ENCODE measurements at regions not wholly inside any gene's neighbourhood (a gene's known extent, or its start where the extent isn't known, plus 50 kb on each side); places are given as distances from the start of the nearest gene placed in this dataset.
"Not testable (repeated sequence)": the region's sequence is repeated elsewhere in the genome, so short reads cannot be mapped to it uniquely, and the experiment has no call there.

DNA sequence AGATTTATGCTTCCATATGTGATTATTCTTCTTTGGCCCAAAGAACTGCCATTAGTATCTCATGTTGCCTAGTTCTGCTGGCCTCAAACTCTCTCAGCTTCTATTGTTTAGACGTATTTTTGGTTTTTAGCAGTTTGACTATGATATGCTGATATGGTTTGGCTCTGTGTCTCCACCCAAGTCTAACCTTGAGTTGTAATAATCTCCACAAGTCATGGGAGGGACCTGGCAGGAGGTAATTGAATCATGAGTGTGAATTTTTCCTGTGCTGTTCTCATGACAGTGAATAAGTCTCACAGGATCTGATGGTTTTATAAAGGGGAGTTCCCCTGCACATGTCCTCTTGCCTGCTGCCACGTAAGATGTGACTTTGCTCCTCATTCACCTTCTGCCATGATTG, 96.7 kb upstream of the ARG1 start:
- H3K27me3 ChIP-seq (ENCODE audit: insufficient read depth, low read depth), result no peaks in the 10 kb centered on the region
- no peaks in the 10 kb centered on the region for H3K4me1 ChIP-seq (ENCODE audit: low read depth, poor library complexity, severe bottlenecking)
- H3K4me2 ChIP-seq, result no peak overlapping the region
- no peak overlapping the region for H3K27ac ChIP-seq
- TF ChIP-seq, protein P1, sequence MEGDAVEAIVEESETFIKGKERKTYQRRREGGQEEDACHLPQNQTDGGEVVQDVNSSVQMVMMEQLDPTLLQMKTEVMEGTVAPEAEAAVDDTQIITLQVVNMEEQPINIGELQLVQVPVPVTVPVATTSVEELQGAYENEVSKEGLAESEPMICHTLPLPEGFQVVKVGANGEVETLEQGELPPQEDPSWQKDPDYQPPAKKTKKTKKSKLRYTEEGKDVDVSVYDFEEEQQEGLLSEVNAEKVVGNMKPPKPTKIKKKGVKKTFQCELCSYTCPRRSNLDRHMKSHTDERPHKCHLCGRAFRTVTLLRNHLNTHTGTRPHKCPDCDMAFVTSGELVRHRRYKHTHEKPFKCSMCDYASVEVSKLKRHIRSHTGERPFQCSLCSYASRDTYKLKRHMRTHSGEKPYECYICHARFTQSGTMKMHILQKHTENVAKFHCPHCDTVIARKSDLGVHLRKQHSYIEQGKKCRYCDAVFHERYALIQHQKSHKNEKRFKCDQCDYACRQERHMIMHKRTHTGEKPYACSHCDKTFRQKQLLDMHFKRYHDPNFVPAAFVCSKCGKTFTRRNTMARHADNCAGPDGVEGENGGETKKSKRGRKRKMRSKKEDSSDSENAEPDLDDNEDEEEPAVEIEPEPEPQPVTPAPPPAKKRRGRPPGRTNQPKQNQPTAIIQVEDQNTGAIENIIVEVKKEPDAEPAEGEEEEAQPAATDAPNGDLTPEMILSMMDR (conservative IDR thresholded peaks at IDR 0.05; ENCODE audit: low read depth, low read length), result no peak
- H4K20me1 ChIP-seq (ENCODE audit: insufficient read depth), result no peaks in the 10 kb centered on the region
- H3K36me3 ChIP-seq (ENCODE audit: insufficient read depth), result no peaks in the 10 kb centered on the region
- H2AFZ ChIP-seq (ENCODE audit: low read depth), result no peak overlapping the region
- H3K9ac ChIP-seq, result no peak overlapping the region
- H3K79me2 ChIP-seq (ENCODE audit: insufficient read depth, low read depth), result no peaks in the 10 kb centered on the region
- H3K4me3 ChIP-seq (IDR thresholded peaks at IDR 0.05; ENCODE audit: insufficient read depth, low read depth, low read length), result no peak overlapping the region

DNA sequence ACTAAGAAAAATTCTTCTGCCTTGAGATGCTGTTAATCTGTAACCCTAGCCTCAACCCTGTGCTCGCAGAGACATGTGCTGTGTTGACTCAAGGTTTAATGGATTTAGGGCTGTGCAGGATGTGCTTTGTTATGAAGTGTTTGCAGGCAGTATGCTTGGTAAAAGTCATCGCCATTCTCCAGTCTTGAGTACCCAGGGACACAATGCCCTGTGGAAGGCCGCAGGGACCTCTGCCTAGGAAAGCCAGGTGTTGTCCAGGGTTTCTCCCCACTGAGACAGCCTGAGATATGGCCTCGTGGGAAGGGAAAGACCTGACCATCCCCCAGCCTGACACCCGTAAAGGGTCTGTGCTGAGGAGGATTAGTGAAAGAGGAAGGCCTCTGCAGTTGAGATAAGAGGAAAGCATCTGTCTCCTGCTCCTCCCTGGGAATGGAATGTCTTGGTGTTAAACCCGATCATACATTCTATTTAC, 94.2 kb upstream of the ARG1 start:
- H3K4me2 ChIP-seq; H2AFZ ChIP-seq (ENCODE audit: low read depth); H3K27me3 ChIP-seq (ENCODE audit: insufficient read depth, low read depth); H3K27ac ChIP-seq; H3K4me3 ChIP-seq (IDR thresholded peaks at IDR 0.05; ENCODE audit: insufficient read depth, low read depth, low read length); H3K9ac ChIP-seq; H4K20me1 ChIP-seq (ENCODE audit: insufficient read depth); H3K4me1 ChIP-seq (ENCODE audit: low read depth, poor library complexity, severe bottlenecking); H3K36me3 ChIP-seq (ENCODE audit: insufficient read depth); H3K79me2 ChIP-seq (ENCODE audit: insufficient read depth, low read depth): not testable (repeated sequence)

DNA sequence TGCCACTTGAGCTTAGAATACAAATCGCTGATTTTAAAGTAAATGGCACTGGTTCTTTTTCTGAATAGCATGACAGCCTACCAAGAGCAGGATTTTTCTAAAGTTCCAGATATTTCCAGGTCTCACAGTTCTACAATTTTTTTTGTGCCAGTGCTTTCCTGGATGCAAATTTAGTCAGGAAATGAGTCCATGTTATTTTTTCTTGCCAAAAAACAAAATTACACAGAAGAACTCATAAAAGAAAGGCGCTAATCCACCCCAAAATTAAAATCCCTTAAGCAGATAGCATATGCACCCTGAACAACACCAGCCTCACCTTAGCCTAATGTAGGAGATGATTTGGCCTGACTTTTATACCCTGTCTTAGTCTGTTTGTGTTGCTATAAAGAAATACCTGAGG, 86.4 kb upstream of the ARG1 start:
- H3K4me3 ChIP-seq (IDR thresholded peaks at IDR 0.05; ENCODE audit: insufficient read depth, low read depth, low read length), result no peak overlapping the region
- no peak overlapping the region for H2AFZ ChIP-seq (ENCODE audit: low read depth)
- H3K79me2 ChIP-seq (ENCODE audit: insufficient read depth, low read depth), result no peaks in the 10 kb centered on the region

DNA sequence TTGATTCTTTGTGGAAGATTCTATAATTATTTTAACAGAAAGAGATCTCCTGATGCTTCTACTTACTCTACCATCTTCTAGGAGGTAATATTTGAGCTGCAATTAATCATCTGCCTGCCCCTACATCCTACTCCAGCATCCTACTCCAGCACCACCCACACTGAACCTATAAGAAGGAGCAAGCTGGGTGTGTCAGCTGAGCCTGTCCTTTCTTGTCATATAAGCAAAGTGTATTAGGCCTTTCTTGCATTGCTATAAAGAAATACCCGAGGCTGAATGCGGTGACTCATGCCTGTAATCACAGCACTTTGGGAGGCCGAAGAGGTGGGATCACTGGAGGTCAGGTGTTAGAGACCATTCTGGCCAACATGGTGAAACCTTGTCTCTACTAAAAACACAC, 84.2 kb upstream of the ARG1 start:
- H3K36me3 ChIP-seq (ENCODE audit: insufficient read depth), result no peaks in the 10 kb centered on the region
- no peak overlapping the region for H3K9ac ChIP-seq
- H3K79me2 ChIP-seq (ENCODE audit: insufficient read depth, low read depth), result no peaks in the 10 kb centered on the region
- no peak overlapping the region for H3K4me3 ChIP-seq (IDR thresholded peaks at IDR 0.05; ENCODE audit: insufficient read depth, low read depth, low read length)
- H3K27ac ChIP-seq, result no peak overlapping the region
- H3K4me2 ChIP-seq, result no peak overlapping the region
- H3K27me3 ChIP-seq (ENCODE audit: insufficient read depth, low read depth), result no peaks in the 10 kb centered on the region
- TF ChIP-seq, protein P1 (conservative IDR thresholded peaks at IDR 0.05; ENCODE audit: low read depth, low read length), result no peak
- H4K20me1 ChIP-seq (ENCODE audit: insufficient read depth), result no peaks in the 10 kb centered on the region
- H3K4me1 ChIP-seq (ENCODE audit: low read depth, poor library complexity, severe bottlenecking), result no peaks in the 10 kb centered on the region
- no peak overlapping the region for H2AFZ ChIP-seq (ENCODE audit: low read depth)

More for the DNA sequence above, 86.4 kb upstream of the ARG1 start:
- Histone ChIP-seq H3K27me3 (ENCODE audit: insufficient read depth, low read depth) (no peaks in the 10 kb centered on the region), H3K27ac (no peak overlapping the region), H3K9ac (no peak overlapping the region), H3K4me2 (no peak overlapping the region), H3K36me3 (ENCODE audit: insufficient read depth) (no peaks in the 10 kb centered on the region), H4K20me1 (ENCODE audit: insufficient read depth) (no peaks in the 10 kb centered on the region), H3K4me1 (ENCODE audit: low read depth, poor library complexity, severe bottlenecking) (no peaks in the 10 kb centered on the region)
- TF ChIP-seq, protein P1 (conservative IDR thresholded peaks at IDR 0.05; ENCODE audit: low read depth, low read length), result no peak

DNA sequence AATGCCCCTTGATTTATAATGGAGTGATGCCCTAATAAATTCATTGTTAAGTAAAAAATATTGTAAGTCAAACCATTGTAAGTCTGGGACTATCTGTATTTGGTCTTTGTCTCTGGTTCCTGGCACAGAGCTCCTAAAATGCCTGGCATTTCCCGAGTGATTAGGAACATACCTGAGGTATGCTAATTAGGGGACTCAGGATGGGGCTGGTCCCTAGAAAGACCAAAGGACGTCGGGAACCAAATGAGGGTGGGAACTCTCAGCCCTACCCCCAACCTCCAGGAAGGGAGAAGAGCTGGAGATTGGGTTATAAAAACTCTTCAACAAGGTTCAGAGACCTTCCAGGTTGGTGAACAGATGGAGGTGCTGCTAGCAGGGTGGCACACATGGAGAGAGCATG, 82.6 kb upstream of the ARG1 start:
- no peaks in the 10 kb centered on the region for H3K4me1 ChIP-seq (ENCODE audit: low read depth, poor library complexity, severe bottlenecking)
- no peak overlapping the region for H3K27ac ChIP-seq
- H4K20me1 ChIP-seq (ENCODE audit: insufficient read depth), result no peaks in the 10 kb centered on the region
- H3K4me3 ChIP-seq (IDR thresholded peaks at IDR 0.05; ENCODE audit: insufficient read depth, low read depth, low read length), result no peak overlapping the region
- no peak overlapping the region for H3K4me2 ChIP-seq
- no peaks in the 10 kb centered on the region for H3K79me2 ChIP-seq (ENCODE audit: insufficient read depth, low read depth)
- no peaks in the 10 kb centered on the region for H3K27me3 ChIP-seq (ENCODE audit: insufficient read depth, low read depth)
- H3K9ac ChIP-seq, result no peak overlapping the region
- H3K36me3 ChIP-seq (ENCODE audit: insufficient read depth), result no peaks in the 10 kb centered on the region
- TF ChIP-seq, protein P1 (conservative IDR thresholded peaks at IDR 0.05; ENCODE audit: low read depth, low read length), result no peak
- H2AFZ ChIP-seq (ENCODE audit: low read depth), result no peak overlapping the region

Data from KMS-11 (cell line).